CD4-positive, CD25-positive, alpha-beta regulatory T cell (primary cell): ENCODE measurements at regions not wholly inside any gene's neighbourhood (a gene's known extent, or its start where the extent isn't known, plus 50 kb on each side); places are given as distances from the start of the nearest gene placed in this dataset.

Experiments
- ATAC-seq, 2 donors: fragments of 150-1000 bp; cut with Tn5 transposase; one replicate each; pipeline ENCODE4 v1.10.0; 2021; ENCODE audit warnings: low read depth in 2 of 2, moderate number of reproducible peaks in 2 of 2, moderate library complexity in 1 of 2
- DNase-seq, 3 donors: peaks; one replicate each; pipeline versions ENCODE4 v3.0.0 to v3.0.0-alpha.2; 2012 to 2022; ENCODE audit warnings: mixed read lengths in 1 of 3
- H3K27ac ChIP-seq: one replicate; pipeline ENCODE4 v1.7.0; 2013; ENCODE audit warnings: mild to moderate bottlenecking, low read length; ENCODE audit not compliant: insufficient read depth, poor library complexity, severe bottlenecking
- H3K27me3 ChIP-seq: one replicate; pipeline ENCODE4 v1.7.0; 2013; ENCODE audit warnings: low read length; ENCODE audit not compliant: control insufficient read depth, insufficient read depth
- H3K36me3 ChIP-seq: one replicate; pipeline ENCODE4 v1.7.0; 2013; ENCODE audit warnings: mild to moderate bottlenecking, low read length, moderate library complexity; ENCODE audit not compliant: control insufficient read depth, insufficient read depth
- H3K4me1 ChIP-seq: 2 replicates; pipeline ENCODE4 v1.7.0; 2013; ENCODE audit warnings: mild to moderate bottlenecking, low read length; ENCODE audit not compliant: insufficient read depth, control insufficient read depth, poor library complexity, severe bottlenecking
- H3K4me3 ChIP-seq: one replicate; pipeline ENCODE4 v1.7.0; 2013; ENCODE audit warnings: low read depth, mild to moderate bottlenecking, low read length, moderate library complexity
- H3K9me3 ChIP-seq, 2 experiments: 1 replicate in 1 of 2; 2 replicates in 1 of 2; pipeline ENCODE4 v1.7.0; 2013; ENCODE audit warnings: low read length in 2 of 2, mild to moderate bottlenecking in 1 of 2, moderate library complexity in 1 of 2; ENCODE audit not compliant: control insufficient read depth in 2 of 2
- H3K27ac Mint-ChIP-seq, 3 donors: one replicate each; pipeline ENCODE4 v1.8.0; 2020 to 2022; ENCODE audit warnings: mild to moderate bottlenecking in 3 of 3, mixed read lengths in 3 of 3, moderate library complexity in 2 of 3
- H3K27me3 Mint-ChIP-seq: one replicate; pipeline ENCODE4 v1.8.0; 2022; ENCODE audit warnings: mild to moderate bottlenecking, mixed read lengths
- H3K36me3 Mint-ChIP-seq: one replicate; pipeline ENCODE4 v1.8.0; 2020; ENCODE audit warnings: mixed read lengths
- H3K4me1 Mint-ChIP-seq, 4 donors: one replicate each; pipeline ENCODE4 v1.8.0; 2020 to 2022; ENCODE audit warnings: mixed read lengths in 4 of 4, mild to moderate bottlenecking in 1 of 4
- H3K4me3 Mint-ChIP-seq, 4 donors: one replicate each; pipeline ENCODE4 v1.8.0; 2020 to 2022; ENCODE audit warnings: mild to moderate bottlenecking in 4 of 4, mixed read lengths in 4 of 4, moderate library complexity in 3 of 4
- H3K9me3 Mint-ChIP-seq, 7 donors: one replicate each; pipeline ENCODE4 v1.8.0; 2020 to 2022; ENCODE audit warnings: mixed read lengths in 7 of 7, mild to moderate bottlenecking in 3 of 7, moderate library complexity in 2 of 7

- Mint-ChIP-seq H3K27me3 (no peaks in the 10 kb centered on the region), H3K27ac (no peak overlapping the region), H3K9me3 (peaks cover 2 to 7% (median 5%) of the 10 kb centered on the region in 7 donors), H3K4me1 (no peaks in the 10 kb centered on the region), H3K36me3 (no peaks in the 10 kb centered on the region), H3K4me3 (no peak overlapping the region)
- DNase-seq (no peak), ATAC-seq (no peak)
- Histone ChIP-seq H3K9me3 (no peaks in the 10 kb centered on the region), H3K27me3 (no peaks in the 10 kb centered on the region), H3K4me1 (no peaks in the 10 kb centered on the region), H3K27ac (no peak overlapping the region), H3K36me3 (no peaks in the 10 kb centered on the region), H3K4me3 (no peak overlapping the region)
Measured at GRCh38 chr18:61183798-61184197, 149.4 kb upstream of the CDH20 start.

- no peak overlapping the region for H3K27ac ChIP-seq
- Mint-ChIP-seq H3K27ac (no peak overlapping the region), H3K36me3 (no peaks in the 10 kb centered on the region), H3K4me3 (no peak overlapping the region), H3K9me3 (peaks cover 0 to 8% (median 6%) of the 10 kb centered on the region in 7 donors), H3K27me3 (no peaks in the 10 kb centered on the region), H3K4me1 (no peaks in the 10 kb centered on the region)
- no peak overlapping the region for H3K4me3 ChIP-seq
- no peaks in the 10 kb centered on the region for H3K9me3 ChIP-seq
- DNase-seq (no peak), ATAC-seq (no peak)
- no peaks in the 10 kb centered on the region for H3K27me3 ChIP-seq
- no peaks in the 10 kb centered on the region for H3K36me3 ChIP-seq
- no peaks in the 10 kb centered on the region for H3K4me1 ChIP-seq
Measured at GRCh38 chr18:61187971-61188370, 145.3 kb upstream of the CDH20 start.

GRCh38 chr18:61189376-61189775 lies 143.9 kb upstream of the CDH20 start:
- DNase-seq (no peak), ATAC-seq (no peak)

GRCh38 chr18:61194726-61195125 lies 138.5 kb upstream of the CDH20 start:
- Mint-ChIP-seq H3K36me3 (no peaks in the 10 kb centered on the region), H3K27me3 (no peaks in the 10 kb centered on the region)
- ATAC-seq: no peak

More at GRCh38 chr18:61189376-61189775, 143.9 kb upstream of the CDH20 start:
- no peaks in the 10 kb centered on the region for H3K27me3 Mint-ChIP-seq
- no peaks in the 10 kb centered on the region for H3K27me3 ChIP-seq
- no peaks in the 10 kb centered on the region for H3K9me3 ChIP-seq
- H3K4me1 ChIP-seq: no peaks in the 10 kb centered on the region
- no peak overlapping the region for H3K27ac Mint-ChIP-seq
- no peaks in the 10 kb centered on the region for H3K36me3 Mint-ChIP-seq
- no peak overlapping the region for H3K4me3 ChIP-seq
- H3K27ac ChIP-seq: no peak overlapping the region
- H3K4me1 Mint-ChIP-seq: no peaks in the 10 kb centered on the region
- peaks cover 0 to 8% (median 6%) of the 10 kb centered on the region in 7 donors for H3K9me3 Mint-ChIP-seq
- H3K4me3 Mint-ChIP-seq: no peak overlapping the region
- no peaks in the 10 kb centered on the region for H3K36me3 ChIP-seq

GRCh38 chr18:61196750-61197149 lies 136.5 kb upstream of the CDH20 start:
- H3K4me3 Mint-ChIP-seq: no peak overlapping the region
- DNase-seq: no peak
- ATAC-seq: no peak
- no peaks in the 10 kb centered on the region for H3K36me3 ChIP-seq
- H3K36me3 Mint-ChIP-seq: no peaks in the 10 kb centered on the region
- peaks cover 0 to 9% (median 4%) of the 10 kb centered on the region in 7 donors for H3K9me3 Mint-ChIP-seq
- H3K27me3 ChIP-seq: no peaks in the 10 kb centered on the region
- H3K4me1 ChIP-seq: no peaks in the 10 kb centered on the region
- H3K9me3 ChIP-seq: peaks cover 0 to 3% of the 10 kb centered on the region in 2 experiments
- H3K4me3 ChIP-seq: no peak overlapping the region
- no peak overlapping the region for H3K27ac ChIP-seq
- no peaks in the 10 kb centered on the region for H3K4me1 Mint-ChIP-seq
- H3K27me3 Mint-ChIP-seq: no peaks in the 10 kb centered on the region
- no peak overlapping the region for H3K27ac Mint-ChIP-seq

More at GRCh38 chr18:61194726-61195125, 138.5 kb upstream of the CDH20 start:
- DNase-seq: no peak
- Histone ChIP-seq H3K27ac (no peak overlapping the region), H3K4me1 (no peaks in the 10 kb centered on the region), H3K4me3 (no peak overlapping the region), H3K27me3 (no peaks in the 10 kb centered on the region), H3K9me3 (peaks cover 0 to 3% of the 10 kb centered on the region in 2 experiments), H3K36me3 (no peaks in the 10 kb centered on the region)
- Mint-ChIP-seq H3K9me3 (peaks cover 0 to 9% (median 4%) of the 10 kb centered on the region in 7 donors), H3K27ac (no peak overlapping the region), H3K4me3 (no peak overlapping the region), H3K4me1 (no peaks in the 10 kb centered on the region)

GRCh38 chr18:61198486-61198885 lies 134.7 kb upstream of the CDH20 start:
- H3K27me3 Mint-ChIP-seq: no peaks in the 10 kb centered on the region
- H3K9me3 Mint-ChIP-seq: peaks cover 0 to 8% (median 3%) of the 10 kb centered on the region in 7 donors
- H3K36me3 ChIP-seq: no peaks in the 10 kb centered on the region
- DNase-seq (no peak), ATAC-seq (no peak)
- no peaks in the 10 kb centered on the region for H3K4me1 Mint-ChIP-seq
- no peak overlapping the region for H3K27ac Mint-ChIP-seq
- no peaks in the 10 kb centered on the region for H3K36me3 Mint-ChIP-seq
- no peak overlapping the region for H3K4me3 Mint-ChIP-seq
- H3K27me3 ChIP-seq: no peaks in the 10 kb centered on the region
- no peak overlapping the region for H3K27ac ChIP-seq
- no peak overlapping the region for H3K4me3 ChIP-seq
- H3K4me1 ChIP-seq: no peaks in the 10 kb centered on the region
- H3K9me3 ChIP-seq: peaks cover 0 to 3% of the 10 kb centered on the region in 2 experiments

GRCh38 chr18:61199171-61199848 lies 133.9 kb upstream of the CDH20 start:
- H3K4me1 ChIP-seq: no peaks in the 10 kb centered on the region
- no peaks in the 10 kb centered on the region for H3K27me3 Mint-ChIP-seq
- no peaks in the 10 kb centered on the region for H3K36me3 ChIP-seq
- H3K27ac ChIP-seq: no peak overlapping the region
- H3K9me3 Mint-ChIP-seq: peaks cover 0 to 8% (median 3%) of the 10 kb centered on the region in 7 donors
- no peaks in the 10 kb centered on the region for H3K27me3 ChIP-seq
- H3K27ac Mint-ChIP-seq: no peak overlapping the region
- no peak for ATAC-seq
- H3K4me3 ChIP-seq: no peak overlapping the region
- no peaks in the 10 kb centered on the region for H3K36me3 Mint-ChIP-seq
- DNase-seq: no peak
- no peaks in the 10 kb centered on the region for H3K4me1 Mint-ChIP-seq
- no peak overlapping the region for H3K4me3 Mint-ChIP-seq
- H3K9me3 ChIP-seq: peaks cover 0 to 3% of the 10 kb centered on the region in 2 experiments

- DNase-seq (no peak), ATAC-seq (no peak)
- no peaks in the 10 kb centered on the region for H3K27me3 ChIP-seq
- Mint-ChIP-seq H3K4me3 (no peak overlapping the region), H3K9me3 (peaks cover 0 to 5% (median 0%) of the 10 kb centered on the region in 7 donors), H3K27me3 (no peaks in the 10 kb centered on the region), H3K4me1 (no peaks in the 10 kb centered on the region), H3K36me3 (no peaks in the 10 kb centered on the region), H3K27ac (no peak overlapping the region)
- H3K27ac ChIP-seq: no peak overlapping the region
- H3K36me3 ChIP-seq: no peaks in the 10 kb centered on the region
- H3K4me3 ChIP-seq: no peak overlapping the region
- no peaks in the 10 kb centered on the region for H3K9me3 ChIP-seq
- H3K4me1 ChIP-seq: no peaks in the 10 kb centered on the region
Measured at GRCh38 chr18:61201511-61201910, 131.7 kb upstream of the CDH20 start.
